ENCODE measurements at regions not wholly inside any gene's neighbourhood (a gene's known extent, or its start where the extent isn't known, plus 50 kb on each side); places are given as distances from the start of the nearest gene placed in this dataset.

- DNase-seq (ENCODE audit: low read depth in 2 of 2) = no peak
Measured at GRCh38 chr17:79220713-79221291, 146.2 kb downstream of the ENGASE start.

- no peak for DNase-seq (ENCODE audit: low read depth in 2 of 2)
Measured at GRCh38 chr17:79220201-79220712, 145.6 kb downstream of the ENGASE start.

GRCh38 chr17:79219208-79219935 lies 144.7 kb downstream of the ENGASE start:
- DNase-seq (ENCODE audit: low read depth in 2 of 2) = no peak

- no peak for DNase-seq (ENCODE audit: low read depth in 2 of 2)
Measured at GRCh38 chr17:79218825-79219200, 144.2 kb downstream of the ENGASE start.

GRCh38 chr17:79218175-79218824 lies 143.7 kb downstream of the ENGASE start:
- DNase-seq (ENCODE audit: low read depth in 2 of 2) = no peak

GRCh38 chr17:79217473-79218135 lies 143.0 kb downstream of the ENGASE start:
- no peak for DNase-seq (ENCODE audit: low read depth in 2 of 2)

GRCh38 chr17:79216826-79217225 lies 142.2 kb downstream of the ENGASE start:
- no peak for DNase-seq (ENCODE audit: low read depth in 2 of 2)

GRCh38 chr17:79216391-79216790 lies 141.8 kb downstream of the ENGASE start:
- no peak for DNase-seq (ENCODE audit: low read depth in 2 of 2)

- DNase-seq (ENCODE audit: low read depth in 2 of 2) = no peak
Measured at GRCh38 chr17:79215631-79216030, 141.0 kb downstream of the ENGASE start.

GRCh38 chr17:79214940-79215604 lies 140.4 kb downstream of the ENGASE start:
- no peak for DNase-seq (ENCODE audit: low read depth in 2 of 2)

- no peak for DNase-seq (ENCODE audit: low read depth in 2 of 2)
Measured at GRCh38 chr17:79214459-79214858, 139.8 kb downstream of the ENGASE start.

GRCh38 chr17:79213305-79213704 lies 138.7 kb downstream of the ENGASE start:
- no peak for DNase-seq (ENCODE audit: low read depth in 2 of 2)

GRCh38 chr17:79212149-79213087 lies 137.8 kb downstream of the ENGASE start:
- DNase-seq (ENCODE audit: low read depth in 2 of 2) = no peak

GRCh38 chr17:79211061-79211770 lies 136.6 kb downstream of the ENGASE start:
- DNase-seq (ENCODE audit: low read depth in 2 of 2) = no peak

- no peak for DNase-seq (ENCODE audit: low read depth in 2 of 2)
Measured at GRCh38 chr17:79210638-79211037, 136.0 kb downstream of the ENGASE start.

- no peak for DNase-seq (ENCODE audit: low read depth in 2 of 2)
Measured at GRCh38 chr17:79207960-79208359, 133.3 kb downstream of the ENGASE start.

- no peak for DNase-seq (ENCODE audit: low read depth in 2 of 2)
Measured at GRCh38 chr17:79205688-79206205, 131.1 kb downstream of the ENGASE start.

- no peak for DNase-seq (ENCODE audit: low read depth in 2 of 2)
Measured at GRCh38 chr17:79204261-79204660, 129.6 kb downstream of the ENGASE start.

GRCh38 chr17:79203657-79204056 lies 129.0 kb downstream of the ENGASE start:
- no peak for DNase-seq (ENCODE audit: low read depth in 2 of 2)

- no peak for DNase-seq (ENCODE audit: low read depth in 2 of 2)
Measured at GRCh38 chr17:79203016-79203415, 128.4 kb downstream of the ENGASE start.

Data from stimulated activated CD8-positive, alpha-beta memory T cell treated with anti-CD3 and anti-CD28 coated beads, Interleukin-2, amount 100 ng/mL, for 1 hour (primary cell).